IPS DF 6.9 (cell line): ENCODE measurements at regions not wholly inside any gene's neighbourhood (a gene's known extent, or its start where the extent isn't known, plus 50 kb on each side); places are given as distances from the start of the nearest gene placed in this dataset.

Source experiments
- DNase-seq: peaks from one replicate; pipeline ENCODE4 v3.0.0-alpha.2; 2013; ENCODE audit warnings: low read depth, low spot score
- H3K27ac ChIP-seq: one replicate; pipeline ENCODE4 v1.5.1; 2013; ENCODE audit warnings: low read length, control low read depth
- H3K27me3 ChIP-seq: 2 replicates; pipeline ENCODE4 v1.6.1; 2013; ENCODE audit warnings: mild to moderate bottlenecking, low read length; ENCODE audit not compliant: control insufficient read depth, insufficient read depth
- H3K36me3 ChIP-seq: 2 replicates; pipeline ENCODE4 v1.6.1; 2013; ENCODE audit warnings: low read length; ENCODE audit not compliant: control insufficient read depth, insufficient read depth
- H3K4me1 ChIP-seq: 2 replicates; pipeline ENCODE4 v1.6.1; 2013; ENCODE audit warnings: low read length; ENCODE audit not compliant: control insufficient read depth, insufficient read depth
- H3K4me3 ChIP-seq: 2 replicates; pipeline ENCODE4 v1.5.1; 2013; ENCODE audit warnings: mild to moderate bottlenecking, low read length
- H3K9me3 ChIP-seq: 2 replicates; pipeline ENCODE4 v1.6.1; 2013; ENCODE audit warnings: low read length, inconsistent platforms; ENCODE audit not compliant: control insufficient read depth, insufficient read depth
- WGBS: extraction: QIAGEN DNeasy Blood & Tissue Kit; methylation state at CpG from one replicate; pipeline ENCODE4 v1.1.7; 2013; ENCODE audit warnings: mixed read lengths, missing lambda C conversion rate; ENCODE audit not compliant: insufficient read length, insufficient coverage; 5-methylcytosine and 5-hydroxymethylcytosine counted together

GRCh38 chr9:117815315-117815714 lies 111.1 kb downstream of the TLR4 start:
- no peak for DNase-seq

GRCh38 chr9:117815948-117816347 lies 111.7 kb downstream of the TLR4 start:
- Histone ChIP-seq H3K9me3 (no peaks in the 10 kb centered on the region), H3K4me1 (0 out of 2 replicates have a peak, but pooled peaks cover 2% of the 10 kb centered on the region), H3K27ac (no peak overlapping the region), H3K36me3 (no peaks in the 10 kb centered on the region), H3K27me3 (no peaks in the 10 kb centered on the region), H3K4me3 (no peak overlapping the region)
- no CpG with 5 or more reads among the region's 3 CpGs for WGBS
- no peak for DNase-seq

More at GRCh38 chr9:117815315-117815714, 111.1 kb downstream of the TLR4 start:
- no peaks in the 10 kb centered on the region for H3K9me3 ChIP-seq
- WGBS = no CpG with 5 or more reads among the region's 5 CpGs
- H3K27ac ChIP-seq = no peak overlapping the region
- H3K4me3 ChIP-seq = no peak overlapping the region
- H3K36me3 ChIP-seq = no peaks in the 10 kb centered on the region
- H3K27me3 ChIP-seq = no peaks in the 10 kb centered on the region
- H3K4me1 ChIP-seq = no peaks in the 10 kb centered on the region

GRCh38 chr9:117821954-117822353 lies 117.8 kb downstream of the TLR4 start:
- H3K4me3 ChIP-seq = no peak overlapping the region
- 0 out of 2 replicates have a peak, but pooled peaks cover 2% of the 10 kb centered on the region for H3K4me1 ChIP-seq

GRCh38 chr9:117823576-117823975 lies 119.4 kb downstream of the TLR4 start:
- no peak overlapping the region for H3K27ac ChIP-seq
- peaks cover 2% of the 10 kb centered on the region; the same call in 1 of the 2 replicates for H3K4me1 ChIP-seq
- H3K27me3 ChIP-seq = no peaks in the 10 kb centered on the region
- H3K36me3 ChIP-seq = no peaks in the 10 kb centered on the region
- no peak for DNase-seq
- no peak overlapping the region for H3K4me3 ChIP-seq
- no peaks in the 10 kb centered on the region for H3K9me3 ChIP-seq

More at GRCh38 chr9:117821954-117822353, 117.8 kb downstream of the TLR4 start:
- Histone ChIP-seq H3K27ac (no peak overlapping the region), H3K36me3 (no peaks in the 10 kb centered on the region), H3K9me3 (no peaks in the 10 kb centered on the region), H3K27me3 (no peaks in the 10 kb centered on the region)
- DNase-seq = no peak
- WGBS = no CpG with 5 or more reads among the region's 2 CpGs

GRCh38 chr9:117825609-117826347 lies 121.6 kb downstream of the TLR4 start:
- DNase-seq = no peak
- no CpG with 5 or more reads among the region's 4 CpGs for WGBS
- no peak overlapping the region for H3K27ac ChIP-seq

GRCh38 chr9:117826837-117827236 lies 122.6 kb downstream of the TLR4 start:
- no peaks in the 10 kb centered on the region for H3K36me3 ChIP-seq
- H3K4me1 ChIP-seq = no peaks in the 10 kb centered on the region; the same call in 1 of the 2 replicates
- DNase-seq = no peak
- WGBS = no CpG with 5 or more reads among the region's 3 CpGs
- H3K27me3 ChIP-seq = no peaks in the 10 kb centered on the region
- H3K4me3 ChIP-seq = no peak overlapping the region
- H3K9me3 ChIP-seq = no peaks in the 10 kb centered on the region
- H3K27ac ChIP-seq = no peak overlapping the region

More at GRCh38 chr9:117825609-117826347, 121.6 kb downstream of the TLR4 start:
- no peaks in the 10 kb centered on the region for H3K9me3 ChIP-seq
- H3K4me3 ChIP-seq = no peak overlapping the region
- no peaks in the 10 kb centered on the region for H3K27me3 ChIP-seq
- peaks cover 2% of the 10 kb centered on the region; the same call in 1 of the 2 replicates for H3K4me1 ChIP-seq
- no peaks in the 10 kb centered on the region for H3K36me3 ChIP-seq

GRCh38 chr9:117827456-117827855 lies 123.3 kb downstream of the TLR4 start:
- H3K27me3 ChIP-seq = no peaks in the 10 kb centered on the region
- H3K36me3 ChIP-seq = no peaks in the 10 kb centered on the region
- H3K27ac ChIP-seq = no peak overlapping the region
- H3K4me3 ChIP-seq = no peak overlapping the region
- no peaks in the 10 kb centered on the region; the same call in 1 of the 2 replicates for H3K4me1 ChIP-seq
- no CpG with 5 or more reads among the region's 7 CpGs for WGBS
- no peaks in the 10 kb centered on the region for H3K9me3 ChIP-seq
- no peak for DNase-seq

GRCh38 chr9:117828466-117828865 lies 124.3 kb downstream of the TLR4 start:
- no peak for DNase-seq
- Histone ChIP-seq H3K27ac (no peak overlapping the region), H3K27me3 (no peaks in the 10 kb centered on the region), H3K9me3 (no peaks in the 10 kb centered on the region), H3K36me3 (no peaks in the 10 kb centered on the region), H3K4me3 (no peak overlapping the region), H3K4me1 (no peaks in the 10 kb centered on the region; the same call in 1 of the 2 replicates)

- no peaks in the 10 kb centered on the region for H3K36me3 ChIP-seq
- no peaks in the 10 kb centered on the region for H3K27me3 ChIP-seq
- DNase-seq = no peak
- no peak overlapping the region for H3K27ac ChIP-seq
- H3K4me3 ChIP-seq = no peak overlapping the region
- no peaks in the 10 kb centered on the region for H3K4me1 ChIP-seq
- no CpG with 5 or more reads among the region's 1 CpG for WGBS
- H3K9me3 ChIP-seq = no peaks in the 10 kb centered on the region
Observed at GRCh38 chr9:117835798-117836197, 131.6 kb downstream of the TLR4 start.

GRCh38 chr9:117839862-117840261 lies 135.7 kb downstream of the TLR4 start:
- Histone ChIP-seq H3K27me3 (no peaks in the 10 kb centered on the region), H3K27ac (no peak overlapping the region), H3K9me3 (no peaks in the 10 kb centered on the region), H3K4me1 (no peaks in the 10 kb centered on the region), H3K36me3 (no peaks in the 10 kb centered on the region), H3K4me3 (no peak overlapping the region)
- no peak for DNase-seq
- WGBS = no CpG with 5 or more reads among the region's 2 CpGs
